Left hindlimb (tissue), 1 donor: ENCODE measurements at regions not wholly inside any gene's neighbourhood (a gene's known extent, or its start where the extent isn't known, plus 50 kb on each side); places are given as distances from the start of the nearest gene placed in this dataset.
"Not testable (repeated sequence)": the region's sequence is repeated elsewhere in the genome, so short reads cannot be mapped to it uniquely, and the experiment has no call there.

ENCODE experiments used
- DNase-seq: peaks from one replicate; pipeline ENCODE4 v3.0.0-alpha.2; 2018

DNA sequence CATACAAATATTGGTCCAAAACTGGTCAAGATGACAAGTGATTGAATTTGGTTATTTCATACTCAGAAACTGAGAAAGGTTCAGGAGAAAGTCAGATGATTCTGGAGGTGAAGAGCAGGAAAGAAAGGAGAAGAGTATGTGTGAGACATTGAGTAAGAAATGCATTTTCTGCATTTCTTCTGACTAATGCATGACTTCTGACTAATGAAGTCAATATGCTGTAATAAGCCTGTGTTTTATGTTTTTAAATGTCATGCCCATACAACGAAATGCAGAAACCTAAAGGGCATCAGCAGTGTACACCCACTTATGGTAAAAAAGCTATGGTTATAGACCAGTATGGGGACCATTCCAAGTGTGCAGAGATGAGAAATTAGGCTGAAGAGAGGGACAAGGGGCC lies 1227.8 kb upstream of the SORCS1 start:
- no peak for DNase-seq

DNA sequence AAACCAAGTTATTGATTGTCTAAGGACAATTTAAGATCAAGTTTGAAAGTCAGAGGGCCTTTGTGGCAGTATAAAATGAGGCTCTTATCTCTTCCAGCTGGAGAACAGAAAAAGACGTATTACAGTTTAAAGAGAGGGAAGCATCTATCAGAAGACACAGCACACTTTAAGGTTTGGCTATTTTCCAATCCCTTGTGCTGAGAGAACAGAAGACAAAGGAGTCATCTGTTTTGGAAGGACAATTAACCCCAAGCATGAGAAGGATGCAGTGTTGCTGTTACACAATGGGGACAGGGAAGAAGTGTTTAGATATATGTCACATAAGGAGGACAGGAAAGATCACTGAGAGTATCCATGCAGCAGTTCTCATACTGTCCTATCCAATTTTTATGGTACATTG lies 1224.2 kb upstream of the SORCS1 start:
- no peak for DNase-seq

DNA sequence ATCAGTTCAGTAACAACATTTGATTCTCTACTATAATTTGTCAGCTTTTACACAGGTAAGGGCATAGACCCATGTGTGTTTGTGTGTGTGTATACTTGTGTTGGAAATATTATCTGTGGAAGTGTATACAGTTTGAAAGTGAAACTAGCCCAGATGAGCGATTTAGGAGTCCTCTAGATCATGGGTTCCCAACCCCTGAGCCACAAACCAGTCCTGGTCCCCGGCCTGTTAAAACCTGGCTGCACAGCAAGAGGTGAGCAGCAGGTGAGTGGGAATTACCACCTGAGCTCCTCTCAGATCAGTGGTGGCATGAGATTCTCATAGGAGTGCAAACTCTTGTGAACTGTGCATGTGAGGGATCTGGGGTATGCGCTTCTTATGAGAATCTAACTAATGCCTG lies 1221.5 kb upstream of the SORCS1 start:
- no peak for DNase-seq

DNA sequence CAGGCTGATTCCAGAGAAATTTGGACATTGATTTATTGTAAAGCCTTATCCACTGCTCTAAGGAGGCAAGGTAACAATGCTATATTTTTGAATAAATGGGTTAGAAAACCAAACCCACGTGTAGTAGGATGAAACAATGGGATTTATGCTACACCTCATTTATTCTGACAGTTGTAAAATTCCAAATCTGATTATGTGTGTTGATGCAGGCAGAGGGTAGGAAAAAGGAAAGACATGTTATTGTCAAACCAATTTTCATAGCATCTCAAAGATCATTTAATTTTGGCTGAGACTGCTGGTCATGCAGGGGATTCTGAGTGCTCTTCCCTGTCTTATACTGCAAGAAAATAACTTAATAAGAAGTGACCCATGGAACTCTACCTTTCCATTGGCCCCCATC lies 1219.9 kb upstream of the SORCS1 start:
- DNase-seq, result no peak

DNA sequence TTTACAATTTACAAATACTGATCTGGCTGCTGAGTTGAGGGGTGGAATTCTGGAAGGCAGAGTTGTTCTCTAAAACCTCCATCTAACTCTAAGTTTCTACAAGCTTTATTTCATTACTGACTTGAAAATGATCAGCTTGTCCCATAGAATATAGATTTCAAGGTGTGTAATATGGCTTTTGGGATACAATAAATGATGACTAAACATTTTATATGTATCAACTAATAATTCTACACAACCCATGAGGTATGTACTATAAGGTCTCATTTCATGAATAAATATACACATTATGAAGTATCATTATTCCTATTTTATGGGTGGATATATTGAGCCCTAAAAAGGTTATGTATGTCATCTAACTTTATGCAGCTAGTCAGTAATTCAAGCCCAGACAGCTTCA lies 1214.3 kb upstream of the SORCS1 start:
- DNase-seq, result no peak

DNA sequence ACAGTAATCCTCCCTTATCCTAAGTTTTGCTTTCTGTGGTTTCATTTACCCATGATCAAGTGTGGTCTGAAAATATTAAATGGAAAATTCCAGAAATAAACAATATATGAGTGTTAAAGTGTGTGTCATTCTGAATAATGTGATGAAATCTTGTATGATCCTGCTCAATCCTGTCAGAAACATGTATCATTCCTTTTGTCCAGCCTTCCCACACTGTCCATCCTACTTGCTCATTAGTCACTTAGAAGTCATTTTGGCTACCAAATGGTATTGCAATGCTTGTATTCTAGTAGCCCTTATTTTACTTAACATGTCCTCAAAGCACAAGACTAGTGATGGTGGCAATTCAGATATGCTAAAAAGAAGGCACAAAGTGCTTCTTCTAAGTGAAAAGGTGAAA lies 1211.2 kb upstream of the SORCS1 start:
- no peak for DNase-seq

DNA sequence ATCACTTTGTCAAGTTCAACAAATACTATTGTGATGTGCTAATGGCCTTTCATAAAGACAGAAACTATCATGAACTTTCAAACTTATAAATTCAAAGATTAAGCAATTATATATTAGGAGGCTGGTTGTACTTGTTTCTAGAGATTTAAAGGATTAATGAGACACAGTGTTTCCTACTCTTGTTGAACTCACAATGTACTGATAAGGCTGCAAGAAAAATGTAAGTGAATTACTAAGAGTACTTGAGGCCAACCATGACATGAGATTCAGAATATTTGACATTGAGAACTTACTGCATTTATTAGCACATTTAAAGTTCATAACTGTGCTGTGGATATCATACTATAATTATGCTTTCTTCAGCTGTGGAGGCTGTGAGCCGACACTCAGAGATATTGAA lies 1210.5 kb upstream of the SORCS1 start:
- DNase-seq, result no peak

DNA sequence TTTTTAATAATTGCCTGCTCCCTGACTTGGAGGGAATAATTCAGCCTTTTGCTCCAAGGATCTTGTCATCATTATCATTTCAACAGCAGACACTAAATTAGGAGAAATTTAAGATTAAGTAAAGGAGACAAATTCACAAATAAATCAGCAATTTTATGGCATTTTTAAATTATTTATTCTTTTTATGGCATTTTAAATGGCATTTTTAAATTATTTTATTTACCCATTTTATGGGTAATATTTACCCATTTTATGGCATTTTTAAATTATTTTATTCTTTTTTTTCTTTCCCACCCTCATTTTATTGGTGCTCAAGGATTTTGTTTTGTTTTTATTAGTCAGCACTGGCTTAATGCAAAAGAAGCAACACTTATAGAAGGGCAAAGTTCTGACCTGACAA lies 1201.0 kb upstream of the SORCS1 start:
- DNase-seq, result no peak

DNA sequence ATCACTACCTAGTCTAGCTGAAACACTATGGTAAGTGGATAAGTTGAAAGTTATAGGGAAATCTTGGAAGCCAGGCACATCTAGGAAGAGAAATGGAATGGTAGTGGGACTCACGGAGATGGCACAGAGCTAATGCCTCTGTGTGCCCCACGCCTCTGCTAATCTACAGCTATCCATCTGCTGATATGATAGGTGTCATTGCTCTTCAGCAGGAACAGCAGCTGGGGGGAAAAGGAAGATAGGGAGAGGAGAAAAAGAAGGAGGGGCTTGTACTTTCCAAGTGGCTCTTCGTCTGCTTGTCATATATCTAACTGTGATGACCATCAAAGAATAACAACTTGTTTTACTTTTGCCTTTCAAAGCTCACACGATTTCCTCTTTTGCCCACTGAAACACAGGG lies 1199.1 kb upstream of the SORCS1 start:
- DNase-seq, result no peak

DNA sequence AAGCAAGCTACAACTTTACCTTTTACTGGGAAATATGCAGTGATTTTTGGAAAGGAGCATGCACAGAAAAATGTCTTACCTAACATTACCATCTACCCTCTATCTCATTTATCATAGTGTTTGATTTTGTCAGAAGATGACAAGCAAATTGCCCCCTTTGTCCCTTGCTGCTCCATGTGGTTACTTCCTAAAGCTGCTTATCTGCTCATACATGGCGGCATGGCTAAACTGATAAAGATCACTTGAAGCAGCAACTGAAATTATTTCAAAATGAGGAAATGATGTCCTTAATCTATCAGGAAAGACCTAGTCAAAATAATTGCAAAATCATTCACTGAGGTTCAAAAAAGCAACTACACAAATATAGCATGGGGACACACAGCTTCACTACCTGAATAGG lies 1198.5 kb upstream of the SORCS1 start:
- DNase-seq, result no peak

DNA sequence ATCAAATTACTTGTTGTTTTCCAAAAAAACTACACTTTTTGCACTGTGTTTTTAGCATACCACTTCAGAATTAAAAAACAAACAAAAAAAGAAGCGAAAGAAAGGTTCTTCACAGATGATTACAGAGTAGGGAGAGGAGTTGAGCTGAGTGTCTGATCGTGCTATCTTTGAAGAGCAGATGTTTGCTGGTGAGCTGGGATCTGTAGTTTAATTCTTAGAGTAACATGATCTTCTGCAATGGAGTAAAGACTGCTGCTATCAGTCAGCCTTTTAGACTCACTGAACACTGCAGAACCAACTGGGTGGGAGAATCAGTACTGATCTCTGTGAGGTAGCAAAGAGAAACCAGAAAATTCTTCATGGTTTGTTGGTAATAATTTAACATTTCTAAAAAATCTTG lies 1197.8 kb upstream of the SORCS1 start:
- DNase-seq, result no peak

DNA sequence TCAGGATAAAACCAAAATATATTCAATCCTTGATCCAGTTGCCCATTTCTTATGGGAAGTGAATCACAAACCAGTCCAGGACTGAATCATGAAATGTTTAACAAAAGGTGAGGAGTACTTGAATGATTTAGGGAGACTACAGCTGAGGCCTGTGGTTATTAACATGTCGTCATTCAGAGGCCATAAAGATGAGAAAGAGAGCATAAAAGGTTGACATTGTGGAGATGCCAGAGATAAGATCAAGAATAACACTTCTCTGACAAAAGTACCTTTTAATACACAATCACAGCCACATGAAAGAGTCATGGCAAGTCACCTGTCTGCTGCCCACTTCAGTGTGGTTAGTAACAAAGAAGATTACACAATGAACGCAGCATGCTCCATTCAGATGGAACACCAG lies 1195.7 kb upstream of the SORCS1 start:
- no peak for DNase-seq

DNA sequence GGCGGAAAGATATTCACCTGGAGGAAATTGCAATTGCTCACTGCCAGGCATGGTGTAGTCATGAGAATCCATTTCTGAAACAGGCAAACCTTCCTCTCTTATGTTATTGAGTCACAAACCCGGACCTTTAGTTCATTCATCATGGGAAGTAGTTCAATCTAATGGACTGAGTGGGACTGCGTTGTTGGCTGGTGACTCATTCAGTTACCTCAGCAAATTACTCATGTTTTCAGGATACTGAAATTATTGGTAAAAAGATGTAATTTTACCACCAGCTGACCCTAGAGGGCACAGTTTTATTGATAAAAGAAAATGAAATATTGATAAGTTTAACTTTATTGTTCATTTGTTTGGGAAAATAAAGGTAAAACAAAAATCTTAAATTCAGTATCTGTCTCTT lies 1194.4 kb upstream of the SORCS1 start:
- no peak for DNase-seq

DNA sequence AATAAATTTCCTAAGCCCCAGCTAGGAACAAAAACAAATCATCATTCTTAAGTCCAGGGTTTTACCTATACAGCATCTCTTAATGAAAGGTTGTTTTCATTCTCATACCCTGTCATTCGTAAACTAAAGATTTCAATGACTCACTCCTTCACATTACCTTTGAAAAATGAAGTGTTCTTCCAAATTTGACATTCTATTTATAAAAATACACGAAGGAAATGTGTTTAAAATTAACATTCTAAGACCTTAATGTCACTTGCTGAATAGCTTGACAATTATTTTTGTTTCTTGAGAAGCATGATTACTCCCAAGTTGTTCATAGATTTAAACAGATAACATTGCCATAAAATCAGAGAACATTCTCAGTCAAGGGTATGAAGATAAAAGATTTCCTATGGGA lies 1188.3 kb upstream of the SORCS1 start:
- no peak for DNase-seq

DNA sequence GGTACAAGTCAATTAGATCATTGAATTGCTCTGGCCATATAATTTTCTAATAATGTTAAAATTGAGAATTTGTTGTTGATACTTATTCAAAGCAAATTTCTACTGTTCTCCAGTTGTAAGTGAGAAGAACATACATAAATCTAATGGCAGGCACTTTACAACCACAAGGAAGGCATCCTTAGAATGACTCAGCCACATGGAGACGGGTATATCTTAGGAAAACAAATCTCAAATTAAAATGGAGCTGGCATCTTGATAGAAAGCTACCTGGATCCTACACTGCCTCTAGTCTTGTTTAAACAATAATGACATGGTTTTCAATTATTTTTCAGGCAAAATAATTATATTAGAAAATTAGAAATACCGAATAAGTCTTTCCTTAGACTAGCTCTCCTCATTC lies 1183.7 kb upstream of the SORCS1 start:
- no peak for DNase-seq

DNA sequence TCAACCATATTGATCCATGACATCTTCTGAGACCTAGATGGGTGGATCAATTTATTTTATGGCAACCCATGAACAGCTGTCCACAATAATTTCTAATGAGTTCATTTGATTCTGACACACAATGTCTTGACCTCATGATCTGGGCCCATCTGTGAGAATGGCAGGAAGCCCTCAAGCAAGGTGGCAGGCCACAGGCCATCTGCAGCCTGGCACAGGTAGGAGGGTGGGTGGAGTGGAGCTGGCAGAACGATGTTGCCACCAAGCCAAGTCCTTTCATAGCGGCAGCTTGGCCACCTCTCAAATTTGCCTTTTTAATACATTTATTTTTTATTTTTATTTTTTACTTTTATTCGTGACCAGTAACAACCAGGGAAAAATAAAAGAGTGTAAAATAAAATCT lies 1181.6 kb upstream of the SORCS1 start:
- no peak for DNase-seq

DNA sequence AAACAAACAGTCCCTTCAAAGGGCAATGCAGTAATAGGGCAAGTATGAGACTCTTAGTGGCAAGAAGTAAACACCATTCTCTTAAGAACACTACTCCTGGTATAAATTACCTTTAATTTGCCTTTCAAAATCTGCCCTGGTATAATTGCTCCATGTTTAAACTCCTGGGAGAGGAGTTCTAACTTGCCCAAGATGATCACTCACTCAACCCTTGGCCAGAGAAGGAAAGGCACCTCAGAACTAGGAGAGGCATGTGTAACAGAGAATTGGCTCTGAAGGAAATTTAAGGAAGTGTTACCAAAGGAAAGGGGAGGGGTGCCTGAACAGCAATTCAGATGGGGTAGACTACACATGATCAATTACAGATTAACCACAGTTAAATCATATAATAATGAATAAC lies 1173.6 kb upstream of the SORCS1 start:
- no peak for DNase-seq

DNA sequence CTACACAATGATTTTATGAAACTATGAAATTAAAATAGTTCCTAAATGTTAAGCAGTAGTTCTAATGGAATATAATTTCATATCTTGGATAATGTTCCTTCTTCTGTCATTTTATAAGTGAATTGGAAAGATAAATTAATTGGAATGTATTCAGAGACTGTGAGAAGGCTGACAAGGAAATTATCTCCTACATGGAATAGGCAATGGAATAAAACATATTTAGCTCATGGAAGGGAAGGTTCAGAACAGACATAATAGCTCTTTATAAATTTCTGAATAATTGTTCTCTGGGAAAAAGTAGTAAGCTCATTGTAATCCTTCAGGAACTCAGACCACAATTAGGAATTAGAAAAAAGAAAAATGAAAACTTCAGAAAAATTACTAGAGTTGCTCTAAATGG lies 1172.3 kb upstream of the SORCS1 start:
- no peak for DNase-seq

DNA sequence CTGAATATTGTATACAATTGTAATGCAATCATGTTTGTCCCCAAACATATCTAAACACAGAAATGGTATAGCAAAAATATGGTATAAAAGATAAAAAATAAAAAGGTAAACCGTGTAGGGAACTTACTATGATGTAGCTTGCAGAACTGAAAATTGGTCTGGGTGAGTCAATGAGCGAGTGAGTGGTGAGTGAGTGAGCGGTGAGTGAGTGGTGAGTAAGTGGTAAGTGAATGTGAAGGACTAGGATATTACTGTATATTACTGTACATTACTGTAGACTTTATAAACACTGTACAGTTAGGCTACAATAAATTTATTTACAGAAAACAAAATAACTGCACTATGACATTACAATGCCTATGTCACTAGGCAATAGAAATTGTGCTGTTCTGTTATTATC lies 1163.2 kb upstream of the SORCS1 start:
- DNase-seq, result no peak

DNA sequence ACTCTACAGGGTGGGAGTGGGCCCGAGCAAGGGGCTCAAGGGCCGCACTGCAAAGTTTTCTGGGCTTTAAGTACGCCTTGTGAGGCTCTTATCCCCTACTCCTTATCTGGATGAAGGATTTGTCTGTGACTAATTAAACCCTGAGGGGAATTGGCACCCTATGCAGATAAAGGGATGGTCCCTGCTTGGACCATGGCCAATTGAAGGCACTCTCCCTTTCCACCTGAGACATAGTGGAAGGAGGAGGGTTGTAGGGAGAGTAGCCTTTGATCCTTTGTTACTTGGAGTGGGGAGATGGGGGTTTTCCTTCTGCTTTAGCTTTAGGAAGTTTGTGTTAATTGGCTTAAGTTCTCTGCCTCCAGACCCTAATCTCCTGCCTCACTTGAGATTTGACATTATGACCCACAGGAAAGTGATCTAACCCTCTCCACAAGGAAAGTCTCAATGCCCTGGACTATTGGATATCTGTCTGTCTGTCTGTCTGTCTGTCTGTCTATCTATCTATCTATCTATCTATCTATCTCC lies 1158.8 kb upstream of the SORCS1 start:
- DNase-seq, result no peak

DNA sequence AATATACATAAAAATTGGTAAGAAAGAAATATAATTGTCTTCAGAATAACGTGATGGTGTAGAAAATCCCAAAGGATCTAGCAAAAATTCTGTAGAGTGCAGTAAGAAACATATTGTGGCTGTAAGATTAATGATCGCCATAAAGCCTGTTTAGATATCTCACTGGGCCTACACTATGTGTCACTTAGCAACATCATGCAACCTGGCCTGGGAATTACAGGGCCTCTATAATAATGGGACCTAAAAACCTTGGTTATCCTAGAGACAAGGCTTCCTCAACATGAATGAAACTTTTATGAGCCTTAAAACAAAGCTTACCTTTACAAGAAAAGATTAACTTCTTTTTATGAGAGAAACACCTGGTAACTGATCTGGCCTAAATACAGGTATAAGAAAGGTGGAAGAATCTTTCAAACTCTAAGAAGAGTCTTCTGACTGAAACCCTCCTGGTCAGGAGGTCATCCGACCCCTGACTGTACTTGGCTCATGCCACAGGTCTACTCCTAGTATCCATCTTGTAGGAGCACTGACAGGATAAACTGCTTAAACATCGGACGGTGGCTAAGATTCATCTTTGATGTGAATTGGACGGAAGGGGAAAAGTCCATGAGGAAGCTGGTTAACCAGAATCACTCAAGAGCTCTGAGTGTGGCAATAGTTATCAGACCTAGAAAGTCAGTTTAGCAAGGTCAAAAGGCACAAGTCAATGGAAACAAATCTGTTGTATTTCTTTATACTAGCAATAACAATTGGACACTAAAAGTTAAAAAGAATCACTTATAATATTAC lies 1155.1 kb upstream of the SORCS1 start:
- no peak for DNase-seq

DNA sequence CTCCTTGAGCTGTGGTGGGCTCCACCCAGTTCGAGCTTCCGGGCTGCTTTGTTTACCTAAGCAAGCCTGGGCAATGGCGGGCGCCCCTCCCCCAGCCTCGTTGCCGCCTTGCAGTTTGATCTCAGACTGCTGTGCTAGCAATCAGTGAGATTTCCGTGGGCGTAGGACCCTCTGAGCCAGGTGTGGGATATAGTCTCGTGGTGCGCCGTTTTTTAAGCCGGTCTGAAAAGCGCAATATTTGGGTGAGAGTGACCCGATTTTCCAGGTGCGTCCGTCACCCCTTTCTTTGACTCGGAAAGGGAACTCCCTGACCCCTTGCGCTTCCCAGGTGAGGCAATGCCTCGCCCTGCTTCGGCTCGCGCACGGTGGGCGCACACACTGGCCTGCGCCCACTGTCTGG lies 1151.1 kb upstream of the SORCS1 start:
- DNase-seq, result not testable (repeated sequence)

DNA sequence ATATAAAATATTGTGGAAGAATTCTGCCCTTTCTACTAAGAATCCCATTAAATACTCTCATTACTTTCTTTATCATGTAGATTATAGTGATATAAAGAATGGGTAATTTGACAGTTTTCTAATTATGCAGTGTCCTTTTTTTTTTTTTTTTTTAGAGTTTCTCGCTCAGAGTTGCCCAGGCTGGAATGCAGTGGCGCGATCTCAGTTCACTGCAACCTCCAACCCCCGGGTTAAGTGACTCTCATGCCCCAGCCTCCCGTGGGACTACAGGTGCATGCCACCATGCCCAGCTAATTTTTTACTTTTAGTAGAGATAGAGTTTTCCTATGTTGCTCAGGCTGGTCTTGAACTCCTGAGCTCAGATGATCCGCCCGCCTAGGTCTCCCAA lies 1143.4 kb upstream of the SORCS1 start:
- DNase-seq, result no peak

DNA sequence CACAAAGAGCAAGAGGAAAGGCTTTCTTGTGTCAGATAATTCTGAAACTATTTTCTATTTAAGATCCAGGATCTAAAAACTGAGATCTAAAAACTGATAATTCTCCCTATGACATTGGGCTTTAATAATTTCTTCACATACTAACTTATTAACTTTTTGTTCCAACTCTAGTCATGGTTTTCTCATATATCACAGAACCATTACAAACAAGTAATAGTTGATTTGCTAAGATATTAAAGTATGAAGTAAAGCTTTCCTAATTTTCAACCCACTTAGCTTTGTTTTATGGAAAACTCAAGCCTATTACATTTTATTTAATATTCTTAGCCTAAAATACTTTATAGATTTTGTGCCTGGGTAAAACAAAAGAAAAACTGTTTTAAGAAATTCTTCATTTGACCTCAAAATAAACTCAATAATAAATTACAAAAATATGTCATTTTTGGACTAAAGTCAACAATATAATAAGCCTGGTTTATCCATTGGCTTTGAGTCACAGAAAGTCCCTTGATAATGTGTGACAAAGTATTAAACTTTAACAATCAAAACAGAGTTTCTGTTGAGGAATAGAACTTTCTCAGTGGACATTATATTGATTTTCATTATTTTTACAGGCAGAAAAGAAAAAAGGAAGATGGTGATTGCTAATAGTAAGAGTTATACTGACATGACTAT lies 1142.9 kb upstream of the SORCS1 start:
- no peak for DNase-seq

DNA sequence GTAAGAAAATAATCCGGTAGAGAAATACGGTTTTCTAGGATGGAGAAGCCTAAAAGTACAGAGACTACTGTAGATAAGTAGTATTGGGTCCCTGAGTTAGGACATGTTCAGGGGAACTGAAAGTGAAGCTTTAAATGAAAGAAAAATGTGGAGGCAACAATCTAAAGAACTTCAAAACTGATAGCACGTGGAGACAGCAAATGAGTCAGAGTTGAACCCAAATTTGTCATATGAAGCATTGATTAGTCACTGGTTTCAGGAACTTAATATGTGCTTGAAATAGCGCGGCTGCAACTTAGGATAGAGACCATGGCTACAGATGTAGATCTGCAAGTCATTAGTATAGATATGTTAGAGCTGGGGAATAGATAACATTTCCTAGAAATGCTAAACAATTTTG lies 1138.6 kb upstream of the SORCS1 start:
- no peak for DNase-seq
